Trophoblast cell (in vitro differentiated cells and primary cell): ENCODE measurements at regions not wholly inside any gene's neighbourhood (a gene's known extent, or its start where the extent isn't known, plus 50 kb on each side); places are given as distances from the start of the nearest gene placed in this dataset.

Source experiments
- DNase-seq, 2 donors: peaks; one replicate each; pipeline ENCODE4 v3.0.0-alpha.2; 2016
- H2AFZ ChIP-seq: 2 replicates; pipeline ENCODE4 v1.6.1; 2013; ENCODE audit warnings: low read length, moderate library complexity, mild to moderate bottlenecking; ENCODE audit not compliant: insufficient read depth, poor library complexity
- H2AK5ac ChIP-seq: 2 replicates; pipeline ENCODE4 v1.6.1; 2013; ENCODE audit warnings: mild to moderate bottlenecking, low read length
- H2BK120ac ChIP-seq: 2 replicates; pipeline ENCODE4 v1.6.1; 2013; ENCODE audit warnings: low read length, mild to moderate bottlenecking, moderate library complexity; ENCODE audit not compliant: insufficient read depth, poor library complexity
- H2BK12ac ChIP-seq: 2 replicates; pipeline ENCODE4 v1.6.1; 2013; ENCODE audit warnings: mild to moderate bottlenecking, low read length, moderate library complexity
- H2BK5ac ChIP-seq: 2 replicates; pipeline ENCODE4 v1.6.1; 2013; ENCODE audit warnings: low read length, low read depth, moderate library complexity, mild to moderate bottlenecking; ENCODE audit not compliant: poor library complexity
- H3K14ac ChIP-seq: 2 replicates; pipeline ENCODE4 v1.6.1; 2013; ENCODE audit warnings: mild to moderate bottlenecking, low read length
- H3K18ac ChIP-seq: 2 replicates; pipeline ENCODE4 v1.6.1; 2013; ENCODE audit warnings: mild to moderate bottlenecking, low read length
- H3K23ac ChIP-seq: 2 replicates; pipeline ENCODE4 v1.6.1; 2013; ENCODE audit warnings: low read length
- H3K27ac ChIP-seq: 2 replicates; pipeline ENCODE4 v1.5.1; 2013; ENCODE audit warnings: low read depth, mild to moderate bottlenecking, inconsistent platforms, low read length, moderate library complexity
- H3K27me3 ChIP-seq: 2 replicates; pipeline ENCODE4 v1.6.1; 2013; ENCODE audit warnings: inconsistent platforms, mild to moderate bottlenecking, low read length, moderate library complexity; ENCODE audit not compliant: insufficient read depth
- H3K36me3 ChIP-seq, 2 experiments: 1 replicate in 1 of 2; 2 replicates in 1 of 2; pipeline ENCODE4 v1.6.1; 2013; ENCODE audit warnings: low read length in 2 of 2, mild to moderate bottlenecking in 2 of 2, moderate library complexity in 1 of 2; ENCODE audit not compliant: insufficient read depth in 2 of 2, control insufficient read depth in 1 of 2
- H3K4ac ChIP-seq: 2 replicates; pipeline ENCODE4 v1.6.1; 2013; ENCODE audit warnings: low read depth, mild to moderate bottlenecking, low read length, moderate library complexity
- H3K4me1 ChIP-seq, 2 experiments: 1 replicate in 1 of 2; 2 replicates in 1 of 2; pipeline ENCODE4 v1.6.1; 2013; ENCODE audit warnings: low read length in 2 of 2, mild to moderate bottlenecking in 2 of 2, moderate library complexity in 1 of 2; ENCODE audit not compliant: insufficient read depth in 2 of 2, control insufficient read depth in 1 of 2
- H3K4me2 ChIP-seq: 2 replicates; pipeline ENCODE4 v1.6.1; 2013; ENCODE audit warnings: inconsistent platforms, mild to moderate bottlenecking, low read length, moderate library complexity
- H3K4me3 ChIP-seq: 2 replicates; pipeline ENCODE4 v1.5.1; 2013; ENCODE audit warnings: mild to moderate bottlenecking, low read depth, low read length, inconsistent platforms
- H3K79me1 ChIP-seq: one replicate; pipeline ENCODE4 v1.6.1; 2013; ENCODE audit warnings: low read length
- H3K79me2 ChIP-seq: 2 replicates; pipeline ENCODE4 v1.6.1; 2013; ENCODE audit warnings: low read length, mild to moderate bottlenecking; ENCODE audit not compliant: control insufficient read depth, insufficient read depth, poor library complexity
- H3K9ac ChIP-seq: 2 replicates; pipeline ENCODE4 v1.6.1; 2013; ENCODE audit warnings: mild to moderate bottlenecking, low read length
- H3K9me3 ChIP-seq: 2 replicates; pipeline ENCODE4 v1.6.1; 2013; ENCODE audit warnings: low read depth, mild to moderate bottlenecking, control low read depth, inconsistent platforms, low read length; ENCODE audit not compliant: insufficient read depth
- H4K12ac ChIP-seq: 2 replicates; pipeline ENCODE4 v1.6.1; 2013; ENCODE audit warnings: low read depth, mild to moderate bottlenecking, low read length, moderate library complexity
- H4K8ac ChIP-seq: 2 replicates; pipeline ENCODE4 v1.6.1; 2013; ENCODE audit warnings: low read depth, mild to moderate bottlenecking, low read length, moderate library complexity
- H4K91ac ChIP-seq: one replicate; pipeline ENCODE4 v1.6.1; 2013; ENCODE audit warnings: low read depth, mild to moderate bottlenecking, low read length, moderate library complexity
- WGBS: extraction: QIAGEN DNeasy Blood & Tissue Kit; methylation state at CpG from one replicate; pipeline ENCODE4 v1.1.7; 2013; ENCODE audit warnings: missing lambda C conversion rate; ENCODE audit not compliant: insufficient read length, insufficient coverage; ENCODE audit errors: extremely low coverage; 5-methylcytosine and 5-hydroxymethylcytosine counted together

DNA sequence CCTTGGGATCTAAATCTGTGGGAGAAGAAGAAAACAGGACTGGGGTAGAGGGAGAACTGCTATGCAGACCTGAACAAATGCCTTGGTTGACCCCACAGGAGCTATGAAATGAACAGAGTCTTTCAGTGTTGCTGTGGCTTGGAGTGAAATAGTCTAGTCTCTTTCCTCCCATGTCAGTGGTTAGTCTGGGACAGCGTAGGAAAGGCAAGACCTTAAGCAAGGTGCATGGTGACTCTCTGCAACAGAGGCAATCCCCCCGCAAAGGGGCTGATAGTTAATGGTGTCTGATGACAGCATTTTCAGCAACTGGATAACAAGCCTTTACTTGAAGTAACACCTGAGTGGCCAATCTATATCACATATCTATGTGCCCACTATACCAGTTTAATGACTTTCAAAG is 62.3 kb downstream of the ARL4A start:
- no peak overlapping the region for H3K9ac ChIP-seq
- H3K4me1 ChIP-seq, result no peaks in the 10 kb centered on the region
- no peak for DNase-seq
- H3K27ac ChIP-seq, result no peak overlapping the region
- H3K14ac ChIP-seq, result no peak overlapping the region
- H2AK5ac ChIP-seq, result no peak overlapping the region
- no peak overlapping the region for H3K4me3 ChIP-seq
- no CpG with 5 or more reads among the region's 2 CpGs for WGBS
- H3K27me3 ChIP-seq, result no peaks in the 10 kb centered on the region
- H3K9me3 ChIP-seq, result no peaks in the 10 kb centered on the region
- H3K4me2 ChIP-seq, result no peak overlapping the region
- H3K4ac ChIP-seq, result no peak overlapping the region
- no peak overlapping the region for H2BK12ac ChIP-seq
- H4K12ac ChIP-seq, result no peak overlapping the region
- no peak overlapping the region for H2AFZ ChIP-seq
- H3K36me3 ChIP-seq, result no peaks in the 10 kb centered on the region
- H4K91ac ChIP-seq, result no peak overlapping the region
- no peak overlapping the region for H3K18ac ChIP-seq
- H3K79me1 ChIP-seq, result no peaks in the 10 kb centered on the region
- H4K8ac ChIP-seq, result no peak overlapping the region
- no peak overlapping the region for H3K23ac ChIP-seq
- H2BK120ac ChIP-seq, result no peak overlapping the region
- no peaks in the 10 kb centered on the region for H3K79me2 ChIP-seq
- H2BK5ac ChIP-seq, result no peak overlapping the region

DNA sequence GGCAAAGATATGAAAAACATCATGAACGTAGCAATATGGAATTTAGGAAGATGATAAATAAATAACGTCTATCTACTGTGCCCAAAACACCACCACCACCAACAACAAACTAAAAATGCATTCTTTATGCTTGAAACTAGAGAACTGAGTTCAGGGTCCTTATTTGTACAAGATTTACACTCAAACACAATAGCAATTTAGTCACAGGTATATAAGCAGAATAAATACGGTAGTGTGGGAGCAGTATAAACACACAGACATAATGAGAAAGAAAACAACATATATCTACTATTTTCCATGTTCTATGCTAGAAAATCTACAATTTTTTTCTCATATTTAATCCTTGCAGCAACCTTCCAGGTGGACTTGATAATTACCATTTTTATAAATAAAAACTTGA is 64.3 kb downstream of the ARL4A start:
- H3K4me2 ChIP-seq, result no peak overlapping the region
- H3K4ac ChIP-seq, result no peak overlapping the region
- H3K27me3 ChIP-seq, result no peaks in the 10 kb centered on the region
- no peak overlapping the region for H2BK12ac ChIP-seq
- H2BK120ac ChIP-seq, result no peak overlapping the region
- no peak overlapping the region for H3K9ac ChIP-seq
- no peak overlapping the region for H3K23ac ChIP-seq
- no peak overlapping the region for H3K27ac ChIP-seq
- H3K79me1 ChIP-seq, result no peaks in the 10 kb centered on the region
- H3K79me2 ChIP-seq, result no peaks in the 10 kb centered on the region
- no peak overlapping the region for H2AK5ac ChIP-seq
- no CpG with 5 or more reads among the region's 3 CpGs for WGBS
- no peak overlapping the region for H2BK5ac ChIP-seq
- H4K8ac ChIP-seq, result no peak overlapping the region
- H4K91ac ChIP-seq, result no peak overlapping the region
- H3K36me3 ChIP-seq, result no peaks in the 10 kb centered on the region
- no peak overlapping the region for H4K12ac ChIP-seq
- no peak overlapping the region for H3K18ac ChIP-seq
- no peaks in the 10 kb centered on the region for H3K9me3 ChIP-seq
- H3K4me3 ChIP-seq, result no peak overlapping the region
- H3K4me1 ChIP-seq, result no peaks in the 10 kb centered on the region
- no peak overlapping the region for H3K14ac ChIP-seq
- H2AFZ ChIP-seq, result no peak overlapping the region
- DNase-seq, result no peak

DNA sequence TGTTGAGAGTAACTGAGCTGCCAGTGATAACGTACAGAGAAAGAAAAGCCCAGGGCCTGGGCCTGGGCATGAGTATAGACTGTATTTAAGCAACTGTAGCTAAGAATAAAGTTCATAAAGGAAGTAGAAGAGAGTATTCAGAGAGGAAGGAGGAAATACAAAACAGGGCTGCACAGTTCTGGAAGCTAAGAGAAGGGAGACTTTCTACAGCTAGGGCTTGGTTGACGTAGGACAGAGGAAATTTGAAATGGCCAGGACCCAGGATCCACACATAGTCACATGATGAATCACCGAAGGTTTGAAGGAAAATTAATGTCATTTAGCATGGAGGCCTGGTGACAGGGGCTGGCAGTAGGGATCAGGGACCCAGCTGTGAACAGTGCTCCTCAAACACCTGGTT is 66.7 kb downstream of the ARL4A start:
- Histone ChIP-seq H3K4ac (no peak overlapping the region), H3K23ac (no peak overlapping the region), H4K91ac (no peak overlapping the region), H3K36me3 (no peaks in the 10 kb centered on the region), H3K79me2 (no peaks in the 10 kb centered on the region), H4K8ac (no peak overlapping the region), H2AFZ (no peak overlapping the region), H2AK5ac (no peak overlapping the region), H3K79me1 (no peaks in the 10 kb centered on the region), H2BK12ac (no peak overlapping the region), H3K4me1 (no peaks in the 10 kb centered on the region), H3K18ac (no peak overlapping the region), H3K27ac (no peak overlapping the region), H3K9ac (no peak overlapping the region), H4K12ac (no peak overlapping the region), H2BK5ac (no peak overlapping the region), H3K4me3 (no peak overlapping the region), H3K4me2 (no peak overlapping the region), H2BK120ac (no peak overlapping the region), H3K14ac (no peak overlapping the region), H3K27me3 (no peaks in the 10 kb centered on the region), H3K9me3 (no peaks in the 10 kb centered on the region)
- no CpG with 5 or more reads among the region's 3 CpGs for WGBS
- peak in 1 of 2 donors; percentile 41 for DNase-seq

DNA sequence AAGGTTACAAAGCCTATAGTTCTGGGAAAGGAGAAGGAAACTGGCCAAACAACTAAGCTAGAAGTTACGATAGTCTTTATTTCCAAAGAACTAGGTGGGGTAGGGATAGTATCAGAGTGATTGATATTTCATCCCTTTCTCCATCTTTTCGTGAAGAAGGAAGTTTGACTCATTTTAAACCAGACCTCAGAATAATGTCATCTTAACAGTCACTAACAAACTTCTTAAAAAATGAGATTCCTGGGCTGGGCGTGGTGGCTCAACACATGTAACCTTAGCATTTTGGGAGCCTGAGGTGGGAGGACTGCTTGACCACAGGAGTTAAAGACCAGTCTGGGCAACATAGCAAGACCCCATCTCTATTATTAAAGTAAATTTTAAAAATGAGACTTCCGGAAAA is 69.4 kb downstream of the ARL4A start:
- Histone ChIP-seq H2AFZ (no peak overlapping the region), H3K79me1 (no peaks in the 10 kb centered on the region), H2BK120ac (no peak overlapping the region), H3K79me2 (no peaks in the 10 kb centered on the region), H3K4me1 (no peaks in the 10 kb centered on the region), H3K4me3 (no peak overlapping the region), H3K18ac (no peak overlapping the region), H3K27ac (no peak overlapping the region), H4K12ac (no peak overlapping the region), H3K36me3 (no peaks in the 10 kb centered on the region), H3K4me2 (no peak overlapping the region), H3K9ac (no peak overlapping the region), H2BK12ac (no peak overlapping the region), H2BK5ac (no peak overlapping the region), H4K91ac (no peak overlapping the region), H3K27me3 (no peaks in the 10 kb centered on the region), H3K23ac (no peak overlapping the region), H4K8ac (no peak overlapping the region), H3K4ac (no peak overlapping the region), H3K9me3 (no peaks in the 10 kb centered on the region), H3K14ac (no peak overlapping the region), H2AK5ac (no peak overlapping the region)
- peak in 1 of 2 donors; percentile 53 for DNase-seq
- no CpG with 5 or more reads among the region's 4 CpGs for WGBS
